HFFc6 (cell line): ENCODE measurements at regions not wholly inside any gene's neighbourhood (a gene's known extent, or its start where the extent isn't known, plus 50 kb on each side); places are given as distances from the start of the nearest gene placed in this dataset.
"Not testable (repeated sequence)": the region's sequence is repeated elsewhere in the genome, so short reads cannot be mapped to it uniquely, and the experiment has no call there.

Source experiments
- DNase-seq: peaks from one replicate; pipeline ENCODE4 v3.0.0-alpha.2; 2018
- H3K27ac Mint-ChIP-seq: 2 replicates; pipeline ENCODE4 v1.8.0; 2020; ENCODE audit warnings: mild to moderate bottlenecking, mixed read lengths
- H3K27me3 Mint-ChIP-seq: 2 replicates; pipeline ENCODE4 v1.8.0; 2021; ENCODE audit warnings: mild to moderate bottlenecking, moderate library complexity, mixed read lengths; ENCODE audit not compliant: insufficient read depth
- H3K36me3 Mint-ChIP-seq: 2 replicates; pipeline ENCODE4 v1.8.0; 2021; ENCODE audit warnings: low read depth, mixed read lengths
- H3K4me1 Mint-ChIP-seq: 2 replicates; pipeline ENCODE4 v1.8.0; 2020; ENCODE audit warnings: low read depth, mixed read lengths
- H3K4me3 Mint-ChIP-seq: 2 replicates; pipeline ENCODE4 v1.8.0; 2020; ENCODE audit warnings: mild to moderate bottlenecking, moderate library complexity, mixed read lengths
- H3K9me3 Mint-ChIP-seq: 2 replicates; pipeline ENCODE4 v1.8.0; 2020; ENCODE audit warnings: mild to moderate bottlenecking, mixed read lengths
- CTCF ChIP-seq: fragments of 200-600 bp; sonication (generic); IDR thresholded peaks from 2 replicates; pipeline ENCODE4 v1.5.0; 2021; ENCODE audit warnings: antibody characterized with exemption, mild to moderate bottlenecking

GRCh38 chr10:78438907-78439809 lies 405.5 kb downstream of the RPS24 start:
- H3K9me3 Mint-ChIP-seq, result no peaks in the 10 kb centered on the region
- no peak for TF ChIP-seq CTCF
- no peak overlapping the region for H3K4me3 Mint-ChIP-seq
- no peak overlapping the region for H3K27ac Mint-ChIP-seq
- no peaks in the 10 kb centered on the region for H3K36me3 Mint-ChIP-seq
- no peak for DNase-seq
- peaks cover 21% of the 10 kb centered on the region for H3K27me3 Mint-ChIP-seq
- peaks cover 8% of the 10 kb centered on the region for H3K4me1 Mint-ChIP-seq

- TF ChIP-seq CTCF, result no peak
- H3K4me3 Mint-ChIP-seq, result no peak overlapping the region
- H3K27me3 Mint-ChIP-seq, result peaks cover 25% of the 10 kb centered on the region
- no peaks in the 10 kb centered on the region for H3K9me3 Mint-ChIP-seq
- no peak overlapping the region for H3K27ac Mint-ChIP-seq
- no peaks in the 10 kb centered on the region for H3K36me3 Mint-ChIP-seq
- peaks cover 13% of the 10 kb centered on the region for H3K4me1 Mint-ChIP-seq
- no peak for DNase-seq
Observed at GRCh38 chr10:78441010-78441409, 407.3 kb downstream of the RPS24 start.

DNA sequence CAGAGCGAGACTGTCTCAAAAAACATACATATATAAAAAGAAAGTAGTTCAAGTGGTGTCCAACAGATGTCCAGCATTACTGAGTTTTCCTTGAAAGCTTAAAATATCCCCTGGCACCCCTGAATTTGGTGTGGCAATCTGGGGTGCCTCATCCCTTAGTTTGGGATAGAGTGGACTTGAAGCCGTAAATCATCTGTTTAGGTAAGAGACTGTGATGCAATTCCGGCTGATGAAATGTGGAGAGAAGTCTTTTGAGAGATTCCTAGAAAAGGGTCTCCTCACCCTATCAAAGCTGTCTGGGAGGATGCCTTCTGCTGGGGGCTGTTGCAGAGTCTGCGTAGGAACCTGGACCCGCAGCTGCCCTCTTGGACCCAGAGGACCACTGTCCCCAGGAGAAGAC lies 408.0 kb downstream of the RPS24 start:
- H3K9me3 Mint-ChIP-seq, result no peaks in the 10 kb centered on the region
- peaks cover 19% of the 10 kb centered on the region for H3K27me3 Mint-ChIP-seq
- no peak overlapping the region for H3K27ac Mint-ChIP-seq
- H3K36me3 Mint-ChIP-seq, result no peaks in the 10 kb centered on the region
- no peak for TF ChIP-seq CTCF
- DNase-seq, result no peak
- no peak overlapping the region for H3K4me3 Mint-ChIP-seq
- H3K4me1 Mint-ChIP-seq, result peaks cover 20% of the 10 kb centered on the region

DNA sequence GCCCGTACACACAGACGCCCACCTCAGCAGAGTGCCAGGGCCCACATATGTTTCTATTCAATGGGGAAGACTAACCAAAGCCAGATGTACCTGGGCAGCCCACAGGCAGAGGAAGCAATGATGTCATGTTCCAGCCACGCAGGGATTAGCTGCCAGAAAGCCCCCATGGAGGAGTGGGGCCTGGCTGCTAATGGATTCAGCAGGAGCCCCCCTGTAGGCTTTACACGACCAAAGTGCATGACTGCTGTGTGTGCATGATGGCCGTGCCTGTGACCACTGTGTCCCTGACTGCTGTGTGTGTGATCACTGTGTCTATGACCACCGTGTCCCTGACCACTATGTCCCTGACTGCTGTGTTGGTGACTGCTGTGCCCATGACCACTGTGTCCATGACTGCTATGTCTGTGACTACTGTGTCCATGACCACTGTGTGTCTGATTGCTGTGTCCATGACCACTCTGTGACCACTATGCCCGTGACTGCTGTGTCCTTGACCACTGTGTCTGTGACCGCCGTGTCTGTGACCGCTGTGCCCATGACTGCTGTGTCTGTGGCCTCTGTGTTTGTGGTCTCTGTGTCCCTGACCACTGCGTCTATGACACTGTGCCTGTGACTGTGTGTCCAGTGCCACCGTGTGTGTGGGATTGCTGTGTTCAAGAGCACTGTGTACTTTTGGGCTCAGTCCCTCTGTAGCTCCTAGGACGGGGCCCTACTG lies 409.3 kb downstream of the RPS24 start:
- peaks cover 27% of the 10 kb centered on the region for H3K4me1 Mint-ChIP-seq
- no peak for DNase-seq
- H3K9me3 Mint-ChIP-seq, result no peaks in the 10 kb centered on the region
- no peak for TF ChIP-seq CTCF
- no peak overlapping the region for H3K4me3 Mint-ChIP-seq
- H3K36me3 Mint-ChIP-seq, result no peaks in the 10 kb centered on the region
- H3K27me3 Mint-ChIP-seq, result peaks cover 15% of the 10 kb centered on the region
- H3K27ac Mint-ChIP-seq, result no peak overlapping the region

DNA sequence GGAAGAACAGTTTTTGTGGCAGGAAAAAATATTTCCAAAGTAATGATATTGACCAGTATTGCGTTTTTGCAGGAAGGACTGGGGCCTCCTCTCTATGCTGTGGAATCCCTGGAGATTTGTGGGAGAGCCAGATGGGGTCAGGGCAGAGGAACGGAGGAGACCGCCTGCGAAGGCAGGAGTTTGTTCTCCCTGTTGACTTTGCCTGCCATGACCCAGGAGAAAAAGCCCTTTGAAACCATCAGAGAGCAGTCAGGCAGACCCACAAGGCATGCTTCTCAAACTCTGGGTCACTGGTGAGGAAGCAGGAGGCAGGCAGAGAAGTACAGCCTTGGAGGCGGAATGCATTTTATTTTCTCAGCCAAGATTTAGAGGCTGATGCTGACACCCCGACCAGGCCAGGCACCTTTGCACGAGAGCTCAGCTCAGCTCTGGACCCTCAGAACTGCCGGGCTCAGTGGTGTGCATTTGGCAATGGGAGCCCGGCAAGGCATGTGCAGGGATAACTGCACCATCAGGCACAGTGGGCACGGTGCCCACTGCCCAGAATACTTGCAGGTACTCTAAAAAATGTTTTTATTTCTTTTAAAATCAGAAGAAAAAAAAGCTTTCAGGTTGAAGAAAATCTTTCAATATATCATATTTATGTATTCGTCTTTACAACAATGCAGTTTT lies 410.4 kb downstream of the RPS24 start:
- H3K27ac Mint-ChIP-seq, result no peak overlapping the region
- no peak for TF ChIP-seq CTCF
- H3K27me3 Mint-ChIP-seq, result peaks cover 20% of the 10 kb centered on the region
- H3K9me3 Mint-ChIP-seq, result no peaks in the 10 kb centered on the region
- no peak for DNase-seq
- H3K4me1 Mint-ChIP-seq, result peaks cover 27% of the 10 kb centered on the region
- H3K4me3 Mint-ChIP-seq, result no peak overlapping the region
- no peaks in the 10 kb centered on the region for H3K36me3 Mint-ChIP-seq

GRCh38 chr10:78444741-78445140 lies 411.1 kb downstream of the RPS24 start:
- Mint-ChIP-seq H3K27me3 (peaks cover 20% of the 10 kb centered on the region), H3K4me1 (peaks cover 27% of the 10 kb centered on the region)
- H3K9me3 Mint-ChIP-seq, H3K27ac Mint-ChIP-seq, DNase-seq, H3K36me3 Mint-ChIP-seq, H3K4me3 Mint-ChIP-seq: not testable (repeated sequence)
